GM06990 (cell line): ENCODE measurements at regions not wholly inside any gene's neighbourhood (a gene's known extent, or its start where the extent isn't known, plus 50 kb on each side); places are given as distances from the start of the nearest gene placed in this dataset.

Experiments
- DNase-seq: peaks from one replicate; pipeline ENCODE4 v3.0.0-alpha.2; 2011; ENCODE audit not compliant: insufficient read length; ENCODE audit errors: extremely low read depth
- H3K27me3 ChIP-seq: replicated peaks from 2 replicates; pipeline ENCODE4 v1.6.0; 2011; ENCODE audit warnings: low read length; ENCODE audit not compliant: control insufficient read depth, insufficient read depth
- H3K36me3 ChIP-seq: 2 replicates; pipeline ENCODE4 v1.5.1; 2011; ENCODE audit warnings: low read length; ENCODE audit not compliant: control insufficient read depth, insufficient read depth
- H3K4me3 ChIP-seq: replicated peaks from 2 replicates; pipeline ENCODE4 v1.5.1; 2011; ENCODE audit warnings: low read depth, mild to moderate bottlenecking, control low read depth, low read length
- CTCF ChIP-seq: IDR thresholded peaks from 2 replicates; pipeline ENCODE4 v1.5.1; 2011; ENCODE audit warnings: low read length, control low read depth, mild to moderate bottlenecking, inconsistent platforms; ENCODE audit not compliant: insufficient read depth, poor library complexity, severe bottlenecking

- Histone ChIP-seq H3K4me3 (no peak overlapping the region), H3K36me3 (no peaks in the 10 kb centered on the region), H3K27me3 (no peaks in the 10 kb centered on the region)
- TF ChIP-seq CTCF = no peak
- DNase-seq = no peak
Measured at GRCh38 chr11:123378096-123378495, 52.0 kb upstream of the GRAMD1B start.

GRCh38 chr11:123377355-123377754 is 52.7 kb upstream of the GRAMD1B start:
- H3K36me3 ChIP-seq = no peaks in the 10 kb centered on the region
- DNase-seq = no peak
- no peaks in the 10 kb centered on the region for H3K27me3 ChIP-seq
- no peak for TF ChIP-seq CTCF
- no peak overlapping the region for H3K4me3 ChIP-seq

- DNase-seq = no peak
- Histone ChIP-seq H3K4me3 (no peak overlapping the region), H3K36me3 (no peaks in the 10 kb centered on the region), H3K27me3 (no peaks in the 10 kb centered on the region)
- TF ChIP-seq CTCF = no peak
Measured at GRCh38 chr11:123375832-123376231, 54.2 kb upstream of the GRAMD1B start.

GRCh38 chr11:123374622-123374968 is 55.5 kb upstream of the GRAMD1B start:
- H3K36me3 ChIP-seq = no peaks in the 10 kb centered on the region
- TF ChIP-seq CTCF = no peak
- H3K27me3 ChIP-seq = no peaks in the 10 kb centered on the region
- no peak overlapping the region for H3K4me3 ChIP-seq
- no peak for DNase-seq

- Histone ChIP-seq H3K4me3 (no peak overlapping the region), H3K27me3 (no peaks in the 10 kb centered on the region), H3K36me3 (no peaks in the 10 kb centered on the region)
- DNase-seq = no peak
- TF ChIP-seq CTCF = no peak
Measured at GRCh38 chr11:123373754-123374621, 56.1 kb upstream of the GRAMD1B start.
